HEK293T (cell line): ENCODE measurements at regions not wholly inside any gene's neighbourhood (a gene's known extent, or its start where the extent isn't known, plus 50 kb on each side); places are given as distances from the start of the nearest gene placed in this dataset.
"Not testable (repeated sequence)": the region's sequence is repeated elsewhere in the genome, so short reads cannot be mapped to it uniquely, and the experiment has no call there.

Experiments
- CTCF ChIA-PET: fragments of 350-600 bp; formaldehyde crosslinking; extraction: SDS; loops from one replicate; lab custom pipeline; 2021; ENCODE audit warnings: antibody characterized with exemption, inconsistent platforms; lab: Yijun Ruan, JAX
- POLR2A ChIA-PET: fragments of 350-600 bp; formaldehyde crosslinking; extraction: SDS; loops from one replicate; lab custom pipeline; 2020; ENCODE audit warnings: antibody characterized with exemption, inconsistent platforms; lab: Yijun Ruan, JAX
- DNase-seq: peaks from one replicate; pipeline ENCODE4 v3.0.0; 2012; ENCODE audit warnings: mixed read lengths; ENCODE audit errors: extremely low spot score
- ARNT ChIP-seq: fragments of 450-650 bp; IDR thresholded peaks from 2 replicates; pipeline ENCODE4 v1.6.1; 2017; ENCODE audit warnings: mild to moderate bottlenecking
- BHLHE40 ChIP-seq: fragments of 450-650 bp; IDR thresholded peaks from 2 replicates; pipeline ENCODE4 v1.6.1; 2016; ENCODE audit warnings: mild to moderate bottlenecking, moderate library complexity, borderline replicate concordance
- CTBP1 ChIP-seq: fragments of 450-650 bp; IDR thresholded peaks from 2 replicates; pipeline ENCODE4 v1.6.1; 2016; ENCODE audit warnings: borderline replicate concordance
- ELF4 ChIP-seq: fragments of 450-650 bp; IDR thresholded peaks from 2 replicates; pipeline ENCODE4 v1.6.1; 2017; ENCODE audit warnings: antibody characterized with exemption
- FOXA1 ChIP-seq: fragments of 450-650 bp; IDR thresholded peaks from 2 replicates; pipeline ENCODE4 v1.6.1; 2016; ENCODE audit warnings: mild to moderate bottlenecking
- FOXK2 ChIP-seq: fragments of 450-650 bp; IDR thresholded peaks from 2 replicates; pipeline ENCODE4 v1.6.1; 2016; ENCODE audit warnings: mild to moderate bottlenecking
- FOXM1 ChIP-seq: fragments of 450-650 bp; IDR thresholded peaks from 2 replicates; pipeline ENCODE4 v1.6.1; 2017; ENCODE audit warnings: mild to moderate bottlenecking, borderline replicate concordance
- HDGF ChIP-seq: fragments of 450-650 bp; IDR thresholded peaks from 2 replicates; pipeline ENCODE4 v1.6.1; 2017; ENCODE audit warnings: antibody characterized with exemption, borderline replicate concordance
- L3MBTL2 ChIP-seq: fragments of 450-650 bp; conservative IDR thresholded peaks from 2 replicates; pipeline ENCODE4 v1.6.1; 2016; ENCODE audit warnings: mild to moderate bottlenecking
- LEF1 ChIP-seq: fragments of 450-650 bp; IDR thresholded peaks from 2 replicates; pipeline ENCODE4 v1.6.1; 2017; ENCODE audit warnings: mild to moderate bottlenecking, borderline replicate concordance
- NFRKB ChIP-seq: fragments of 450-650 bp; IDR thresholded peaks from 2 replicates; pipeline ENCODE4 v1.6.1; 2016; ENCODE audit warnings: mild to moderate bottlenecking, moderate library complexity
- PKNOX1 ChIP-seq: fragments of 450-650 bp; IDR thresholded peaks from 2 replicates; pipeline ENCODE4 v1.6.1; 2016
- SP1 ChIP-seq: fragments of 450-650 bp; IDR thresholded peaks from 2 replicates; pipeline ENCODE4 v1.6.1; 2017
- SUZ12 ChIP-seq: fragments of 450-650 bp; IDR thresholded peaks from 2 replicates; pipeline ENCODE4 v1.6.1; 2016; ENCODE audit warnings: mild to moderate bottlenecking
- TARDBP ChIP-seq: fragments of 450-650 bp; IDR thresholded peaks from 2 replicates; pipeline ENCODE4 v1.6.1; 2016
- ZNF384 ChIP-seq: fragments of 450-650 bp; IDR thresholded peaks from 2 replicates; pipeline ENCODE4 v1.6.1; 2016

- TF ChIP-seq NFRKB (no peak), TARDBP (no peak), ELF4 (no peak), FOXK2 (no peak)
- no peak for DNase-seq
- CTCF ChIA-PET = no interaction called here
- POLR2A ChIA-PET = no interaction called here
These were observed 392.6 kb upstream of the TPM1 start for GRCh38 chr15:62649793-62650420.

- TF ChIP-seq ZNF384 (no peak), LEF1 (no peak), SUZ12 (no peak), ARNT (no peak), CTBP1 (no peak), BHLHE40 (no peak), NFRKB (no peak)
- ChIA-PET POLR2A (no interaction called here), CTCF (no interaction called here)
- DNase-seq = no peak
These were observed 389.4 kb upstream of the TPM1 start for GRCh38 chr15:62653122-62653521.

GRCh38 chr15:62656071-62656470 is 386.5 kb upstream of the TPM1 start:
- DNase-seq = no peak
- ChIA-PET CTCF (no interaction called here), POLR2A (no interaction called here)
- TF ChIP-seq FOXA1 (no peak), SUZ12 (no peak), ELF4 (no peak), FOXM1 (no peak), NFRKB (no peak), TARDBP (no peak), LEF1 (no peak), BHLHE40 (no peak), FOXK2 (no peak), ZNF384 (no peak), CTBP1 (no peak), PKNOX1 (no peak), ARNT (no peak), L3MBTL2 (no peak), SP1 (no peak), HDGF (no peak)

- CTCF ChIA-PET, DNase-seq, POLR2A ChIA-PET: not testable (repeated sequence)
These were observed 385.0 kb upstream of the TPM1 start for GRCh38 chr15:62657501-62657900.

- ChIA-PET CTCF (no interaction called here), POLR2A (no interaction called here)
- TF ChIP-seq SP1 (no peak), ARNT (no peak), FOXM1 (no peak)
- no peak for DNase-seq
These were observed 384.0 kb upstream of the TPM1 start for GRCh38 chr15:62658498-62658897.

GRCh38 chr15:62663547-62663946 is 379.0 kb upstream of the TPM1 start:
- TF ChIP-seq FOXA1 = no peak
- TF ChIP-seq FOXK2 = no peak
- no peak for TF ChIP-seq TARDBP
- CTCF ChIA-PET = no interaction called here
- no peak for DNase-seq
- POLR2A ChIA-PET = no interaction called here

- ChIA-PET CTCF (no interaction called here), POLR2A (no interaction called here)
- no peak for TF ChIP-seq TARDBP
- TF ChIP-seq L3MBTL2 = no peak
- no peak for TF ChIP-seq ZNF384
- no peak for TF ChIP-seq HDGF
- TF ChIP-seq SUZ12 = no peak
- no peak for TF ChIP-seq NFRKB
- TF ChIP-seq FOXK2 = no peak
- no peak for DNase-seq
These were observed 377.1 kb upstream of the TPM1 start for GRCh38 chr15:62665449-62665848.

GRCh38 chr15:62666046-62666445 is 376.5 kb upstream of the TPM1 start:
- DNase-seq = no peak
- ChIA-PET CTCF (no interaction called here), POLR2A (no interaction called here)
- TF ChIP-seq ZNF384 (no peak), PKNOX1 (no peak)

- DNase-seq = no peak
- POLR2A ChIA-PET = no interaction called here
- TF ChIP-seq HDGF (no peak), FOXK2 (no peak), ELF4 (no peak), PKNOX1 (no peak), CTBP1 (no peak), BHLHE40 (no peak), NFRKB (no peak), TARDBP (no peak), FOXA1 (no peak), ARNT (no peak), L3MBTL2 (no peak), SP1 (no peak), ZNF384 (no peak), LEF1 (no peak), FOXM1 (no peak), SUZ12 (no peak)
- CTCF ChIA-PET = no interaction called here
These were observed 370.3 kb upstream of the TPM1 start for GRCh38 chr15:62672268-62672667.
